ENCODE measurements at regions not wholly inside any gene's neighbourhood (a gene's known extent, or its start where the extent isn't known, plus 50 kb on each side); places are given as distances from the start of the nearest gene placed in this dataset.
"Not testable (repeated sequence)": the region's sequence is repeated elsewhere in the genome, so short reads cannot be mapped to it uniquely, and the experiment has no call there.

GRCh38 chr21:10425856-10426255, 95.5 kb upstream of the TPTE start (continued):
- TF ChIP-seq RARB (CRISPR knock-in tag; IDR thresholded peaks at IDR 0.05) (no peak), JUNB (IDR thresholded peaks at IDR 0.05) (no peak), BCL3 (IDR thresholded peaks at IDR 0.05) (no peak), ELK1 (IDR thresholded peaks at IDR 0.05; ENCODE audit: low read depth, low read length) (no peak)

GRCh38 chr21:10426812-10427211, 94.6 kb upstream of the TPTE start:
- H3K27ac ChIP-seq; CTCF ChIA-PET; H3K4me3 ChIP-seq; H3K4me1 ChIP-seq; H3K4me2 ChIP-seq; DNase-seq (ENCODE audit: low read depth in 1 of 2, low spot score in 1 of 2); FAIRE-seq; ATAC-seq; POLR2A ChIA-PET: not testable (repeated sequence)
- H3K9me3 ChIP-seq, result peaks cover 38% of the 10 kb centered on the region
- 0% methylated on average over 2 of the region's 2 CpGs for WGBS (ENCODE audit: missing lambda C conversion rate)

- DNase-seq (ENCODE audit: low read depth in 1 of 2, low spot score in 1 of 2); H3K4me3 ChIP-seq; CTCF ChIA-PET; FAIRE-seq; H3K27ac ChIP-seq; H3K4me1 ChIP-seq; POLR2A ChIA-PET; H3K4me2 ChIP-seq: not testable (repeated sequence)
- H3K9me3 ChIP-seq, result peaks cover 43% of the 10 kb centered on the region
- WGBS (ENCODE audit: missing lambda C conversion rate), result 15% methylated on average over 6 of the region's 6 CpGs
- ATAC-seq, result peak; percentile 19 to 37; a peak in 3 of 6 replicates
These were observed 94.1 kb upstream of the TPTE start for GRCh38 chr21:10427277-10427676.

- POLR2A ChIA-PET; H3K27ac ChIP-seq; H3K4me3 ChIP-seq; H3K4me2 ChIP-seq; H3K4me1 ChIP-seq; ATAC-seq; DNase-seq (ENCODE audit: low read depth in 1 of 2, low spot score in 1 of 2); FAIRE-seq: not testable (repeated sequence)
- under 1% methylated on average over 1 of the region's 1 CpG for WGBS (ENCODE audit: missing lambda C conversion rate)
- peaks cover 49% of the 10 kb centered on the region for H3K9me3 ChIP-seq
- CTCF ChIA-PET, result interaction anchor here (0.9 to 1.6 kb wide), 3 partner anchors 10 to 25 kb away, joined by 3 to 6 read pairs (median 4); no protein-coding TSS in a partner anchor
These were observed 92.3 kb upstream of the TPTE start for GRCh38 chr21:10428981-10429534.

- Histone ChIP-seq H3K9me3 (peaks cover 43% of the 10 kb centered on the region), H3K27ac (no peak overlapping the region), H3K4me3 (no peak overlapping the region), H3K4me2 (no peak overlapping the region), H3K4me1 (no peaks in the 10 kb centered on the region)
- ChIA-PET CTCF (interaction anchor here (0.9 to 1.6 kb wide), 3 partner anchors 10 to 26 kb away, joined by 3 to 6 read pairs (median 4); no protein-coding TSS in a partner anchor), POLR2A (no interaction called here)
- ATAC-seq, result peak in 1 of 2 experiments; percentile 32; a peak in 2 of 6 replicates
- no peak for DNase-seq (ENCODE audit: low read depth in 1 of 2, low spot score in 1 of 2)
- WGBS (ENCODE audit: missing lambda C conversion rate), result 6% methylated on average over 1 of the region's 1 CpG
- FAIRE-seq, result no peak
- TF ChIP-seq KDM5A (IDR thresholded peaks at IDR 0.05) (no peak), E2F6 (IDR thresholded peaks at IDR 0.05; ENCODE audit: borderline replicate concordance, low read depth) (no peak)
These were observed 91.4 kb upstream of the TPTE start for GRCh38 chr21:10430005-10430404.

GRCh38 chr21:10431995-10432394, 89.4 kb upstream of the TPTE start:
- H3K4me1 ChIP-seq; DNase-seq (ENCODE audit: low read depth in 1 of 2, low spot score in 1 of 2); POLR2A ChIA-PET; H3K4me3 ChIP-seq; ATAC-seq; H3K27ac ChIP-seq; CTCF ChIA-PET; H3K4me2 ChIP-seq; FAIRE-seq: not testable (repeated sequence)
- WGBS (ENCODE audit: missing lambda C conversion rate), result 8% methylated on average over 6 of the region's 6 CpGs
- H3K9me3 ChIP-seq, result peaks cover 39% of the 10 kb centered on the region

- FAIRE-seq, result not testable (repeated sequence)
These were observed 88.9 kb upstream of the TPTE start for GRCh38 chr21:10432456-10432855.

GRCh38 chr21:10437977-10438376, 83.4 kb upstream of the TPTE start:
- ATAC-seq; H3K27ac ChIP-seq; POLR2A ChIA-PET; FAIRE-seq; H3K4me3 ChIP-seq; DNase-seq (ENCODE audit: low read depth in 1 of 2, low spot score in 1 of 2); H3K4me1 ChIP-seq; CTCF ChIA-PET; H3K4me2 ChIP-seq: not testable (repeated sequence)
- 13% methylated on average over 4 of the region's 4 CpGs for WGBS (ENCODE audit: missing lambda C conversion rate)
- peaks cover 18% of the 10 kb centered on the region; the same call in 2 of the 3 replicates for H3K9me3 ChIP-seq

More at GRCh38 chr21:10432456-10432855, 88.9 kb upstream of the TPTE start:
- H3K4me1 ChIP-seq; H3K27ac ChIP-seq; CTCF ChIA-PET; DNase-seq (ENCODE audit: low read depth in 1 of 2, low spot score in 1 of 2); H3K4me3 ChIP-seq; ATAC-seq; POLR2A ChIA-PET; H3K4me2 ChIP-seq: not testable (repeated sequence)
- H3K9me3 ChIP-seq, result peaks cover 38% of the 10 kb centered on the region

- peak; percentile 35 to 36; a peak in 1 of 6 replicates for ATAC-seq
- FAIRE-seq; POLR2A ChIA-PET; CTCF ChIA-PET; H3K4me3 ChIP-seq; H3K27ac ChIP-seq; H3K4me1 ChIP-seq; H3K4me2 ChIP-seq; DNase-seq (ENCODE audit: low read depth in 1 of 2, low spot score in 1 of 2): not testable (repeated sequence)
- H3K9me3 ChIP-seq, result peaks cover 18% of the 10 kb centered on the region; the same call in 2 of the 3 replicates
- WGBS (ENCODE audit: missing lambda C conversion rate), result 64% methylated on average over 2 of the region's 2 CpGs
These were observed 80.7 kb upstream of the TPTE start for GRCh38 chr21:10440639-10441038.

- H3K4me3 ChIP-seq; POLR2A ChIA-PET; ATAC-seq; FAIRE-seq; H3K4me1 ChIP-seq; H3K4me2 ChIP-seq; DNase-seq (ENCODE audit: low read depth in 1 of 2, low spot score in 1 of 2); CTCF ChIA-PET; H3K27ac ChIP-seq: not testable (repeated sequence)
- 12% methylated on average over 6 of the region's 6 CpGs for WGBS (ENCODE audit: missing lambda C conversion rate)
- H3K9me3 ChIP-seq, result peaks cover 15% of the 10 kb centered on the region; the same call in 2 of the 3 replicates
These were observed 79.4 kb upstream of the TPTE start for GRCh38 chr21:10442018-10442417.

All from A549 (cell line).